ENCODE measurements at regions not wholly inside any gene's neighbourhood (a gene's known extent, or its start where the extent isn't known, plus 50 kb on each side); places are given as distances from the start of the nearest gene placed in this dataset.
"Not testable (repeated sequence)": the region's sequence is repeated elsewhere in the genome, so short reads cannot be mapped to it uniquely, and the experiment has no call there.

GRCh38 chrX:137119049-137119448 lies 85.3 kb upstream of the GPR101 start:
- Mint-ChIP-seq H3K4me3 (no peak overlapping the region), H3K9me3 (peaks cover 3% of the 10 kb centered on the region)
- DNase-seq (ENCODE audit: low spot score): no peak

GRCh38 chrX:137118536-137118935 lies 84.7 kb upstream of the GPR101 start:
- no peak overlapping the region for H3K27ac ChIP-seq
- DNase-seq (ENCODE audit: low spot score): no peak
- no peaks in the 10 kb centered on the region for H3K36me3 ChIP-seq
- no peak overlapping the region for H3K4me3 ChIP-seq
- Mint-ChIP-seq H3K27ac (no peak overlapping the region), H3K9me3 (peaks cover 3% of the 10 kb centered on the region), H3K4me1 (peaks cover 3% of the 10 kb centered on the region), H3K27me3 (ENCODE audit: insufficient read depth, low read depth) (peaks cover 7% of the 10 kb centered on the region), H3K4me3 (no peak overlapping the region), H3K36me3 (no peaks in the 10 kb centered on the region)
- H3K79me2 ChIP-seq (ENCODE audit: low read depth): no peaks in the 10 kb centered on the region
- TF ChIP-seq EZH2 (IDR thresholded peaks at IDR 0.05) (no peak), CTCF (IDR thresholded peaks at IDR 0.05) (no peak), EZH2phosphoT487 (IDR thresholded peaks at IDR 0.05) (no peak)
- H3K4me2 ChIP-seq: no peak overlapping the region
- no peaks in the 10 kb centered on the region for H3K27me3 ChIP-seq
- no peaks in the 10 kb centered on the region for H3K4me1 ChIP-seq
- H3K9me3 ChIP-seq (ENCODE audit: low read depth): peaks cover 12% of the 10 kb centered on the region
- H3K9ac ChIP-seq: no peak overlapping the region
- H3F3A ChIP-seq (ENCODE audit: low read depth): no peaks in the 10 kb centered on the region
- H2AFZ ChIP-seq (replicated peaks): no peak overlapping the region
- no peaks in the 10 kb centered on the region for H4K20me1 ChIP-seq (ENCODE audit: low read depth)

More at GRCh38 chrX:137119049-137119448, 85.3 kb upstream of the GPR101 start:
- Histone ChIP-seq H3K27ac (no peak overlapping the region), H3K79me2 (ENCODE audit: low read depth) (no peaks in the 10 kb centered on the region), H3K36me3 (no peaks in the 10 kb centered on the region), H3K27me3 (no peaks in the 10 kb centered on the region), H3K9me3 (ENCODE audit: low read depth) (peaks cover 12% of the 10 kb centered on the region), H3K9ac (no peak overlapping the region), H3F3A (ENCODE audit: low read depth) (no peaks in the 10 kb centered on the region), H2AFZ (replicated peaks) (no peak overlapping the region), H3K4me1 (no peaks in the 10 kb centered on the region), H3K4me2 (no peak overlapping the region), H4K20me1 (ENCODE audit: low read depth) (no peaks in the 10 kb centered on the region), H3K4me3 (no peak overlapping the region)
- Mint-ChIP-seq H3K4me1 (peaks cover 3% of the 10 kb centered on the region), H3K36me3 (no peaks in the 10 kb centered on the region), H3K27me3 (ENCODE audit: insufficient read depth, low read depth) (peaks cover 8% of the 10 kb centered on the region), H3K27ac (no peak overlapping the region)
- TF ChIP-seq CTCF (IDR thresholded peaks at IDR 0.05): no peak
- TF ChIP-seq EZH2phosphoT487 (IDR thresholded peaks at IDR 0.05): no peak
- TF ChIP-seq EZH2 (IDR thresholded peaks at IDR 0.05): no peak

- no peak for DNase-seq (ENCODE audit: low spot score)
- H2AFZ ChIP-seq (replicated peaks): no peak overlapping the region
- H3K4me3 Mint-ChIP-seq: no peak overlapping the region
- no peaks in the 10 kb centered on the region for H3K79me2 ChIP-seq (ENCODE audit: low read depth)
- peaks cover 7% of the 10 kb centered on the region for H3K27me3 Mint-ChIP-seq (ENCODE audit: insufficient read depth, low read depth)
- TF ChIP-seq CTCF (IDR thresholded peaks at IDR 0.05): no peak
- no peak for TF ChIP-seq EZH2 (IDR thresholded peaks at IDR 0.05)
- no peak for TF ChIP-seq EZH2phosphoT487 (IDR thresholded peaks at IDR 0.05)
- no peaks in the 10 kb centered on the region for H3K27me3 ChIP-seq
- no peaks in the 10 kb centered on the region for H3K36me3 Mint-ChIP-seq
- H3K27ac Mint-ChIP-seq: no peak overlapping the region
- peaks cover 12% of the 10 kb centered on the region for H3K9me3 ChIP-seq (ENCODE audit: low read depth)
- no peaks in the 10 kb centered on the region for H3F3A ChIP-seq (ENCODE audit: low read depth)
- peaks cover 3% of the 10 kb centered on the region for H3K9me3 Mint-ChIP-seq
- no peaks in the 10 kb centered on the region for H4K20me1 ChIP-seq (ENCODE audit: low read depth)
- no peaks in the 10 kb centered on the region for H3K36me3 ChIP-seq
- H3K27ac ChIP-seq: no peak overlapping the region
- no peak overlapping the region for H3K9ac ChIP-seq
- H3K4me3 ChIP-seq: no peak overlapping the region
- H3K4me2 ChIP-seq: no peak overlapping the region
- peaks cover 3% of the 10 kb centered on the region for H3K4me1 Mint-ChIP-seq
- H3K4me1 ChIP-seq: no peaks in the 10 kb centered on the region
Measured at GRCh38 chrX:137118136-137118535, 84.3 kb upstream of the GPR101 start.

- H3K4me1 ChIP-seq; H3K27me3 Mint-ChIP-seq (ENCODE audit: insufficient read depth, low read depth); H3K27ac ChIP-seq; H4K20me1 ChIP-seq (ENCODE audit: low read depth); H3F3A ChIP-seq (ENCODE audit: low read depth); H3K4me1 Mint-ChIP-seq; H3K79me2 ChIP-seq (ENCODE audit: low read depth); H3K36me3 ChIP-seq; H2AFZ ChIP-seq (replicated peaks); H3K27me3 ChIP-seq; H3K27ac Mint-ChIP-seq; H3K9ac ChIP-seq; DNase-seq (ENCODE audit: low spot score); H3K4me3 ChIP-seq; H3K9me3 ChIP-seq (ENCODE audit: low read depth); H3K4me2 ChIP-seq; H3K36me3 Mint-ChIP-seq: not testable (repeated sequence)
- Mint-ChIP-seq H3K4me3 (peak overlapping the region; percentile 58), H3K9me3 (peaks cover 12% of the 10 kb centered on the region)
Measured at GRCh38 chrX:137107877-137108276, 74.1 kb upstream of the GPR101 start.
